Astrocyte (in vitro differentiated cells and primary cell): ENCODE measurements at regions not wholly inside any gene's neighbourhood (a gene's known extent, or its start where the extent isn't known, plus 50 kb on each side); places are given as distances from the start of the nearest gene placed in this dataset.

Source experiments
- EZH2 ChIP-seq: IDR thresholded peaks from 2 replicates; pipeline ENCODE4 v1.6.1; 2012; ENCODE audit warnings: mild to moderate bottlenecking, low read length, inconsistent platforms; ENCODE audit not compliant: insufficient read depth
- TF ChIP-seq, protein P1 (sequence below): IDR thresholded peaks from 2 replicates; pipeline ENCODE4 v1.5.1; 2011; ENCODE audit warnings: low read depth, mild to moderate bottlenecking, inconsistent platforms, low read length, moderate library complexity; ENCODE audit not compliant: insufficient read depth

DNA sequence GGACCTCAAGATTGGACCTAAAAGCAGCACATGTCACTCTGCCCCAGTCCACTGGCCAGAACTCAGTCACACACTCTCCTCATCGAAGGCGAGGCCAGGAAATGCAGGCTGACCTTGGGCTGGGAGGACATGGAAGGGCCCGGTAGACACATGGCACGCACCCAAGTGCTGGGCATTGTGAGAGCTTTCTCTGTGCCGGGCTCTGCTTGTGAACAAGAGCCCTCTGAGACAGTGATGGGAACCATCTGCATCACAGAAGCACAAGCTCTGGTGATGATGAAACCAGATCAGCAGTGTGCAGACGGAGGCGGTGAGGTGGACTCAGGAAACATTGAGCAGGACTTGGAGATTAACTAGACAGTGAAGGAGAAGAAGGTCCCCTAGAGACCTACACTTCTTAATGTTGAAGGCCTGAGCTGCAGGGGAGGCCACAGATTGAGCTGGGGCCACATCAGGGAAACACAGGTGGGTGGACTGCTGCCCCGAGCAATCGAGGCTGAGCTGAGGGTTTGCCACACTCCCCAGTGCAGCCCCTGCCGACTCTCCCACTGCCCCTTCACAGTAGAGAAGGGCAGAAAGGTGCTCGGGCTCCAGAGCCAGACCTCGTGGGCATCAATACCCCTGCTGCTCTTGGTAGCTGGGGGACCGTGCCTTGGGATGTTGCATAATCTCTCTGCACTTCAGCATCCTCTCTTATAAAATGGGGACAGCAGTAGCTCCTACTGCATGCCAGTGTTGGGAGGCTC, 1460.5 kb downstream of the TBC1D22A start:
- TF ChIP-seq, protein P1, sequence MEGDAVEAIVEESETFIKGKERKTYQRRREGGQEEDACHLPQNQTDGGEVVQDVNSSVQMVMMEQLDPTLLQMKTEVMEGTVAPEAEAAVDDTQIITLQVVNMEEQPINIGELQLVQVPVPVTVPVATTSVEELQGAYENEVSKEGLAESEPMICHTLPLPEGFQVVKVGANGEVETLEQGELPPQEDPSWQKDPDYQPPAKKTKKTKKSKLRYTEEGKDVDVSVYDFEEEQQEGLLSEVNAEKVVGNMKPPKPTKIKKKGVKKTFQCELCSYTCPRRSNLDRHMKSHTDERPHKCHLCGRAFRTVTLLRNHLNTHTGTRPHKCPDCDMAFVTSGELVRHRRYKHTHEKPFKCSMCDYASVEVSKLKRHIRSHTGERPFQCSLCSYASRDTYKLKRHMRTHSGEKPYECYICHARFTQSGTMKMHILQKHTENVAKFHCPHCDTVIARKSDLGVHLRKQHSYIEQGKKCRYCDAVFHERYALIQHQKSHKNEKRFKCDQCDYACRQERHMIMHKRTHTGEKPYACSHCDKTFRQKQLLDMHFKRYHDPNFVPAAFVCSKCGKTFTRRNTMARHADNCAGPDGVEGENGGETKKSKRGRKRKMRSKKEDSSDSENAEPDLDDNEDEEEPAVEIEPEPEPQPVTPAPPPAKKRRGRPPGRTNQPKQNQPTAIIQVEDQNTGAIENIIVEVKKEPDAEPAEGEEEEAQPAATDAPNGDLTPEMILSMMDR = no peak
- no peak for TF ChIP-seq EZH2
